Smooth muscle cell (in vitro differentiated cells): ENCODE measurements at regions not wholly inside any gene's neighbourhood (a gene's known extent, or its start where the extent isn't known, plus 50 kb on each side); places are given as distances from the start of the nearest gene placed in this dataset.

Source experiments
- DNase-seq: peaks from one replicate; lab custom pipeline; 2025; ENCODE audit not compliant: unreplicated experiment; lab: John Stamatoyannopoulos, UW
- H2AFZ ChIP-seq: fragments of 200-600 bp; sonication (generic); 2 replicates; pipeline ENCODE4 v1.6.0; 2016; ENCODE audit warnings: antibody characterized with exemption, low read depth, mild to moderate bottlenecking
- H3F3A ChIP-seq: fragments of 200-600 bp; sonication (generic); 2 replicates; pipeline ENCODE4 v1.6.0; 2017; ENCODE audit warnings: antibody characterized with exemption, low read depth
- H3K27ac ChIP-seq: fragments of 200-600 bp; sonication (generic); 2 replicates; pipeline ENCODE4 v1.5.1; 2016; ENCODE audit warnings: low read depth, mild to moderate bottlenecking
- H3K27me3 ChIP-seq: fragments of 200-600 bp; sonication (generic); 2 replicates; pipeline ENCODE4 v1.6.1; 2016; ENCODE audit warnings: low read depth, mild to moderate bottlenecking
- H3K36me3 ChIP-seq: fragments of 200-600 bp; sonication (generic); 2 replicates; pipeline ENCODE4 v1.5.1; 2016; ENCODE audit warnings: low read depth
- H3K4me1 ChIP-seq: fragments of 200-600 bp; sonication (generic); 2 replicates; pipeline ENCODE4 v1.5.1; 2016; ENCODE audit warnings: low read depth
- H3K4me2 ChIP-seq: fragments of 200-600 bp; sonication (generic); 2 replicates; pipeline ENCODE4 v1.6.0; 2016; ENCODE audit warnings: mild to moderate bottlenecking
- H3K4me3 ChIP-seq: fragments of 200-600 bp; sonication (generic); 2 replicates; pipeline ENCODE4 v1.5.1; 2016; ENCODE audit warnings: mild to moderate bottlenecking
- H3K79me2 ChIP-seq: fragments of 200-600 bp; sonication (generic); 2 replicates; pipeline ENCODE4 v1.6.0; 2016; ENCODE audit warnings: low read depth, mild to moderate bottlenecking
- H3K9ac ChIP-seq: fragments of 200-600 bp; sonication (generic); 2 replicates; pipeline ENCODE4 v1.6.0; 2016; ENCODE audit warnings: low read depth
- H3K9me3 ChIP-seq: fragments of 200-600 bp; sonication (generic); replicated peaks from 2 replicates; pipeline ENCODE4 v1.5.1; 2016; ENCODE audit warnings: low read depth
- H4K20me1 ChIP-seq: fragments of 200-600 bp; sonication (generic); 2 replicates; pipeline ENCODE4 v1.6.0; 2016; ENCODE audit warnings: low read depth
- CTCF ChIP-seq: fragments of 200-600 bp; sonication (generic); IDR thresholded peaks from 2 replicates; pipeline ENCODE4 v1.5.1; 2017; ENCODE audit warnings: borderline replicate concordance, mild to moderate bottlenecking, antibody characterized with exemption; ENCODE audit not compliant: insufficient read depth, poor library complexity, severe bottlenecking
- WGBS: methylation state at CpG from one replicate; pipeline ENCODE4 v1.1.7; 2016; ENCODE audit warnings: low lambda C conversion rate; 5-methylcytosine and 5-hydroxymethylcytosine counted together

GRCh38 chr1:209103092-209103491 lies 480.4 kb upstream of the CAMK1G start:
- no peak overlapping the region for H2AFZ ChIP-seq
- no peaks in the 10 kb centered on the region for H3K4me1 ChIP-seq
- H3K27me3 ChIP-seq = peaks cover 10% of the 10 kb centered on the region
- no peak for TF ChIP-seq CTCF
- H3K4me2 ChIP-seq = no peak overlapping the region
- H3K79me2 ChIP-seq = no peaks in the 10 kb centered on the region
- H3K9ac ChIP-seq = no peak overlapping the region
- no peaks in the 10 kb centered on the region for H3K9me3 ChIP-seq
- H3K4me3 ChIP-seq = no peak overlapping the region
- H4K20me1 ChIP-seq = no peaks in the 10 kb centered on the region
- no peak for DNase-seq
- H3K27ac ChIP-seq = no peak overlapping the region
- whole genome bisulfite sequencing = 75% methylated on average over 4 of the region's 4 CpGs
- no peaks in the 10 kb centered on the region for H3K36me3 ChIP-seq
- no peaks in the 10 kb centered on the region for H3F3A ChIP-seq

- H3K79me2 ChIP-seq = no peaks in the 10 kb centered on the region
- no peak for TF ChIP-seq CTCF
- no peaks in the 10 kb centered on the region for H4K20me1 ChIP-seq
- no peak overlapping the region for H3K4me3 ChIP-seq
- H3K27ac ChIP-seq = no peak overlapping the region
- no peaks in the 10 kb centered on the region for H3K36me3 ChIP-seq
- H3K4me2 ChIP-seq = no peak overlapping the region
- no peaks in the 10 kb centered on the region for H3F3A ChIP-seq
- H3K27me3 ChIP-seq = peaks cover 10% of the 10 kb centered on the region
- no peaks in the 10 kb centered on the region for H3K9me3 ChIP-seq
- WGBS = 94% methylated on average over 3 of the region's 3 CpGs
- DNase-seq = no peak
- no peaks in the 10 kb centered on the region for H3K4me1 ChIP-seq
- no peak overlapping the region for H3K9ac ChIP-seq
- no peak overlapping the region for H2AFZ ChIP-seq
These were observed 478.9 kb upstream of the CAMK1G start for GRCh38 chr1:209104646-209105045.

- Histone ChIP-seq H3K79me2 (no peaks in the 10 kb centered on the region), H3K27ac (no peak overlapping the region), H4K20me1 (no peaks in the 10 kb centered on the region), H3K4me1 (no peaks in the 10 kb centered on the region), H2AFZ (no peak overlapping the region), H3K4me3 (no peak overlapping the region), H3K9ac (no peak overlapping the region), H3K27me3 (peaks cover 10% of the 10 kb centered on the region), H3F3A (no peaks in the 10 kb centered on the region), H3K4me2 (no peak overlapping the region), H3K9me3 (no peaks in the 10 kb centered on the region), H3K36me3 (no peaks in the 10 kb centered on the region)
- TF ChIP-seq CTCF = no peak
- 69% methylated on average over 3 of the region's 3 CpGs for WGBS
- no peak for DNase-seq
These were observed 477.8 kb upstream of the CAMK1G start for GRCh38 chr1:209105701-209106100.

GRCh38 chr1:209106237-209106741 lies 477.2 kb upstream of the CAMK1G start:
- Histone ChIP-seq H3F3A (no peaks in the 10 kb centered on the region), H3K4me3 (no peak overlapping the region), H3K9me3 (no peaks in the 10 kb centered on the region), H3K36me3 (no peaks in the 10 kb centered on the region), H3K27ac (no peak overlapping the region), H3K4me2 (no peak overlapping the region), H3K27me3 (peaks cover 10% of the 10 kb centered on the region), H3K4me1 (no peaks in the 10 kb centered on the region), H4K20me1 (no peaks in the 10 kb centered on the region), H3K79me2 (no peaks in the 10 kb centered on the region), H2AFZ (no peak overlapping the region), H3K9ac (no peak overlapping the region)
- 62% methylated on average over 8 of the region's 8 CpGs for WGBS
- no peak for DNase-seq
- TF ChIP-seq CTCF = no peak
